Ectodermal cell (in vitro differentiated cells): ENCODE measurements at regions not wholly inside any gene's neighbourhood (a gene's known extent, or its start where the extent isn't known, plus 50 kb on each side); places are given as distances from the start of the nearest gene placed in this dataset.

Source experiments
- H3K27ac ChIP-seq: 2 replicates; pipeline ENCODE4 v1.7.0; 2013; ENCODE audit warnings: mild to moderate bottlenecking, low read depth, low read length; ENCODE audit not compliant: insufficient read depth, poor library complexity, severe bottlenecking
- H3K27me3 ChIP-seq: 2 replicates; pipeline ENCODE4 v1.7.0; 2013; ENCODE audit warnings: mild to moderate bottlenecking, low read length; ENCODE audit not compliant: insufficient read depth, control insufficient read depth, poor library complexity, severe bottlenecking
- H3K36me3 ChIP-seq: one replicate; pipeline ENCODE4 v1.7.0; 2013; ENCODE audit warnings: low read length; ENCODE audit not compliant: control insufficient read depth, insufficient read depth
- H3K4me1 ChIP-seq: one replicate; pipeline ENCODE4 v1.7.0; 2013; ENCODE audit warnings: low read length; ENCODE audit not compliant: control insufficient read depth, insufficient read depth
- H3K4me3 ChIP-seq: 2 replicates; pipeline ENCODE4 v1.7.0; 2013; ENCODE audit warnings: low read depth, low read length, control low read depth; ENCODE audit not compliant: insufficient read depth
- H3K9me3 ChIP-seq: 2 replicates; pipeline ENCODE4 v1.7.0; 2013; ENCODE audit warnings: mild to moderate bottlenecking, low read length, moderate library complexity; ENCODE audit not compliant: control insufficient read depth
- WGBS, 2 experiments: methylation state at CpG; one replicate each; pipeline ENCODE4 v1.1.7; 2013; ENCODE audit warnings: missing lambda C conversion rate in 2 of 2; 5-methylcytosine and 5-hydroxymethylcytosine counted together

GRCh38 chr6:126539022-126539421, 199.1 kb downstream of the CENPW start:
- H3K27me3 ChIP-seq, result no peaks in the 10 kb centered on the region
- H3K4me1 ChIP-seq, result peaks cover 8% of the 10 kb centered on the region

GRCh38 chr6:126540161-126540560, 200.2 kb downstream of the CENPW start:
- Histone ChIP-seq H3K27ac (no peak overlapping the region), H3K4me3 (no peak overlapping the region), H3K4me1 (peaks cover 7% of the 10 kb centered on the region), H3K36me3 (no peaks in the 10 kb centered on the region), H3K27me3 (no peaks in the 10 kb centered on the region), H3K9me3 (no peaks in the 10 kb centered on the region)

More at GRCh38 chr6:126539022-126539421, 199.1 kb downstream of the CENPW start:
- Histone ChIP-seq H3K4me3 (no peak overlapping the region), H3K36me3 (no peaks in the 10 kb centered on the region), H3K9me3 (no peaks in the 10 kb centered on the region), H3K27ac (no peak overlapping the region)

GRCh38 chr6:126541806-126542491, 202.0 kb downstream of the CENPW start:
- WGBS, 2 experiments, result 89 to 95% methylated on average over 5 of the region's 5 CpGs
- Histone ChIP-seq H3K27me3 (no peaks in the 10 kb centered on the region), H3K4me1 (no peaks in the 10 kb centered on the region), H3K27ac (no peak overlapping the region), H3K9me3 (no peaks in the 10 kb centered on the region), H3K36me3 (no peaks in the 10 kb centered on the region), H3K4me3 (no peak overlapping the region)

- 100% methylated on average over 1 of the region's 1 CpG for WGBS, 2 experiments
- Histone ChIP-seq H3K9me3 (no peaks in the 10 kb centered on the region), H3K27me3 (no peaks in the 10 kb centered on the region)
Observed at GRCh38 chr6:126546541-126547120, 206.7 kb downstream of the CENPW start.

GRCh38 chr6:126548300-126548699, 208.4 kb downstream of the CENPW start:
- 78 to 79% methylated on average over 2 of the region's 2 CpGs for WGBS, 2 experiments
- Histone ChIP-seq H3K4me3 (no peak overlapping the region), H3K27me3 (no peaks in the 10 kb centered on the region), H3K27ac (no peak overlapping the region), H3K9me3 (no peaks in the 10 kb centered on the region), H3K36me3 (no peaks in the 10 kb centered on the region), H3K4me1 (no peaks in the 10 kb centered on the region)

More at GRCh38 chr6:126546541-126547120, 206.7 kb downstream of the CENPW start:
- Histone ChIP-seq H3K36me3 (no peaks in the 10 kb centered on the region), H3K4me1 (no peaks in the 10 kb centered on the region), H3K27ac (no peak overlapping the region), H3K4me3 (no peak overlapping the region)

GRCh38 chr6:126550323-126550722, 210.4 kb downstream of the CENPW start:
- H3K27me3 ChIP-seq, result no peaks in the 10 kb centered on the region
- 92 to 95% methylated on average over 5 of the region's 5 CpGs for WGBS, 2 experiments
- no peaks in the 10 kb centered on the region for H3K36me3 ChIP-seq
- H3K27ac ChIP-seq, result no peak overlapping the region
- H3K4me1 ChIP-seq, result no peaks in the 10 kb centered on the region
- no peak overlapping the region for H3K4me3 ChIP-seq
- H3K9me3 ChIP-seq, result no peaks in the 10 kb centered on the region

- Histone ChIP-seq H3K36me3 (no peaks in the 10 kb centered on the region), H3K27me3 (no peaks in the 10 kb centered on the region), H3K9me3 (no peaks in the 10 kb centered on the region), H3K4me3 (no peak overlapping the region), H3K4me1 (no peaks in the 10 kb centered on the region), H3K27ac (no peak overlapping the region)
- WGBS, 2 experiments, result 86 to 90% methylated on average over 1 of the region's 1 CpG
Observed at GRCh38 chr6:126551832-126552231, 211.9 kb downstream of the CENPW start.

- Histone ChIP-seq H3K4me3 (no peak overlapping the region), H3K27me3 (no peaks in the 10 kb centered on the region), H3K27ac (no peak overlapping the region), H3K9me3 (no peaks in the 10 kb centered on the region), H3K36me3 (no peaks in the 10 kb centered on the region), H3K4me1 (no peaks in the 10 kb centered on the region)
- WGBS, 2 experiments, result no CpG with 5 or more reads among the region's 1 CpG
Observed at GRCh38 chr6:126553854-126554253, 213.9 kb downstream of the CENPW start.

- 100% methylated on average over 1 of the region's 1 CpG; no CpG with 5 or more reads in 1 of the 2 experiments for WGBS, 2 experiments
- Histone ChIP-seq H3K9me3 (no peaks in the 10 kb centered on the region), H3K36me3 (no peaks in the 10 kb centered on the region), H3K4me3 (no peak overlapping the region), H3K4me1 (peaks cover 4% of the 10 kb centered on the region), H3K27me3 (no peaks in the 10 kb centered on the region), H3K27ac (no peak overlapping the region)
Observed at GRCh38 chr6:126570507-126570906, 230.6 kb downstream of the CENPW start.

GRCh38 chr6:126574301-126574700, 234.4 kb downstream of the CENPW start:
- no peaks in the 10 kb centered on the region for H3K27me3 ChIP-seq
- H3K4me1 ChIP-seq, result peaks cover 4% of the 10 kb centered on the region
- H3K36me3 ChIP-seq, result no peaks in the 10 kb centered on the region
- no peak overlapping the region for H3K27ac ChIP-seq
- no peak overlapping the region for H3K4me3 ChIP-seq
- 97 to 100% methylated on average over 1 of the region's 1 CpG for WGBS, 2 experiments
- H3K9me3 ChIP-seq, result no peaks in the 10 kb centered on the region
